A673 (cell line): ENCODE measurements at regions not wholly inside any gene's neighbourhood (a gene's known extent, or its start where the extent isn't known, plus 50 kb on each side); places are given as distances from the start of the nearest gene placed in this dataset.

Experiments used
- EZH2 ChIP-seq: fragments of 200-600 bp; sonication (generic); IDR thresholded peaks from 2 replicates; pipeline ENCODE4 v1.6.1; 2017; ENCODE audit warnings: borderline replicate concordance, low read depth, mild to moderate bottlenecking, mixed read lengths, antibody characterized with exemption, low read length; ENCODE audit not compliant: poor library complexity, severe bottlenecking
- TF ChIP-seq, protein P1 (sequence below): fragments of 300-800, 200-600 bp; sonication (generic); conservative IDR thresholded peaks from 2 replicates; pipeline ENCODE4 v1.5.1; 2017; ENCODE audit warnings: low read depth, mild to moderate bottlenecking, antibody characterized with exemption, low read length, moderate library complexity, mixed read lengths

DNA sequence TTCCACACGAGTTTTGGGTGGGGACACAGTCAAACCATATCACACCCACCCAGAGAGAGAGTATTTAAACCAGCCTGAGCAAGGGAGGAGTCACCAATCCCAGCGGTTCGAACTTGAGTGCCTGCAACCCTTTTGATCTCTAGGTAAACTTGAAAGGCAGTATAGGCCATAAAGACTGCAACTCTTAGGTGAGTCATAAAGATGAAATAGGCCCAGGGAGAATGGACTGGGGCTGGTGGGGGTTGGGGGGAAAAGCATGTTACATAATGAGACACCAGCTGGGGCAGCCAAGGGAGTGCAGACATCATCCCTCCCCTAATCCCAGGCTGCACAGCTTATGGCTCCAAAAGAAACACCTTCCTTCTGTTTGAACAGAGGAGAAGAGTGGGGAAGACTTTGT, 99.8 kb upstream of the LHX8 start:
- TF ChIP-seq, protein P1, sequence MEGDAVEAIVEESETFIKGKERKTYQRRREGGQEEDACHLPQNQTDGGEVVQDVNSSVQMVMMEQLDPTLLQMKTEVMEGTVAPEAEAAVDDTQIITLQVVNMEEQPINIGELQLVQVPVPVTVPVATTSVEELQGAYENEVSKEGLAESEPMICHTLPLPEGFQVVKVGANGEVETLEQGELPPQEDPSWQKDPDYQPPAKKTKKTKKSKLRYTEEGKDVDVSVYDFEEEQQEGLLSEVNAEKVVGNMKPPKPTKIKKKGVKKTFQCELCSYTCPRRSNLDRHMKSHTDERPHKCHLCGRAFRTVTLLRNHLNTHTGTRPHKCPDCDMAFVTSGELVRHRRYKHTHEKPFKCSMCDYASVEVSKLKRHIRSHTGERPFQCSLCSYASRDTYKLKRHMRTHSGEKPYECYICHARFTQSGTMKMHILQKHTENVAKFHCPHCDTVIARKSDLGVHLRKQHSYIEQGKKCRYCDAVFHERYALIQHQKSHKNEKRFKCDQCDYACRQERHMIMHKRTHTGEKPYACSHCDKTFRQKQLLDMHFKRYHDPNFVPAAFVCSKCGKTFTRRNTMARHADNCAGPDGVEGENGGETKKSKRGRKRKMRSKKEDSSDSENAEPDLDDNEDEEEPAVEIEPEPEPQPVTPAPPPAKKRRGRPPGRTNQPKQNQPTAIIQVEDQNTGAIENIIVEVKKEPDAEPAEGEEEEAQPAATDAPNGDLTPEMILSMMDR = no peak
- TF ChIP-seq EZH2 = no peak
